ENCODE measurements at regions not wholly inside any gene's neighbourhood (a gene's known extent, or its start where the extent isn't known, plus 50 kb on each side); places are given as distances from the start of the nearest gene placed in this dataset.

GRCh38 chrX:22628275-22628674, 355.6 kb downstream of the CBLL2 start:
- no TSS peak for BruUV-seq (replicated peaks)
- ATAC-seq (no peak), FAIRE-seq (no peak), DNase-seq (ENCODE audit: low read depth, low spot score) (no peak)
- Histone ChIP-seq H3K4me1 (ENCODE audit: control insufficient read depth, insufficient read depth, low read length) (no peaks in the 10 kb centered on the region), H3K36me3 (ENCODE audit: control insufficient read depth in 2 of 2, insufficient read depth in 2 of 2, low read length in 1 of 2) (no peaks in the 10 kb centered on the region), H3K4me3 (no peak overlapping the region), H2AFZ (ENCODE audit: control insufficient read depth, low read depth, low read length) (no peak overlapping the region), H3K79me2 (ENCODE audit: control insufficient read depth, insufficient read depth, low read length) (no peaks in the 10 kb centered on the region), H3K9ac (ENCODE audit: control insufficient read depth, insufficient read depth, low read length) (no peak overlapping the region), H3K4me2 (ENCODE audit: control insufficient read depth, insufficient read depth) (no peak overlapping the region), H3K27ac (ENCODE audit: control insufficient read depth, insufficient read depth) (no peak overlapping the region), H3K27me3 (replicated peaks in 1 of 2; ENCODE audit: control insufficient read depth in 2 of 2, insufficient read depth in 2 of 2, low read length in 1 of 2) (no peaks in the 10 kb centered on the region), H4K20me1 (ENCODE audit: control insufficient read depth, insufficient read depth) (no peaks in the 10 kb centered on the region), H3K9me3 (replicated peaks; ENCODE audit: control insufficient read depth, insufficient read depth, low read length) (no peaks in the 10 kb centered on the region)
- intact Hi-C loops (cut with micrococcal nuclease; ENCODE audit: unreplicated experiment) (no loop called here), in situ Hi-C loops (cut with MboI) (no loop called here)
- CTCF ChIA-PET: no interaction called here
- 0% methylated on average over 2 of the region's 2 CpGs for WGBS (ENCODE audit: insufficient coverage, insufficient replicate concordance, low lambda C conversion rate, missing lambda C conversion rate)
- SMC1A ChIA-PET (ENCODE audit: uncharacterized antibody, unreplicated experiment): interaction anchor here (0.7 kb wide), 1 partner anchor 13 kb away, joined by 3 read pairs; no protein-coding TSS in a partner anchor
- POLR2A ChIA-PET: no interaction called here
- RAD21 ChIA-PET (ENCODE audit: unreplicated experiment): no interaction called here
- no peak for TF ChIP-seq POLR2AphosphoS5 (IDR thresholded peaks at IDR 0.05; ENCODE audit: low read length)
- no peak for TF ChIP-seq SMAD1 (IDR thresholded peaks at IDR 0.05; ENCODE audit: low read depth, partially characterized antibody)
- TF ChIP-seq ZZZ3 (IDR thresholded peaks at IDR 0.05; ENCODE audit: control insufficient read depth, insufficient read length, low read depth): no peak
- TF ChIP-seq DPF2 (IDR thresholded peaks at IDR 0.05): no peak
- TF ChIP-seq IRF4 (IDR thresholded peaks at IDR 0.05; ENCODE audit: low read depth, low read length): no peak
- no peak for TF ChIP-seq MAX (IDR thresholded peaks at IDR 0.05; ENCODE audit: low read depth, low read length)
- TF ChIP-seq PAX8 (IDR thresholded peaks at IDR 0.05): no peak
- TF ChIP-seq YBX1 (IDR thresholded peaks at IDR 0.05): no peak
- TF ChIP-seq POU2F2 (IDR thresholded peaks at IDR 0.05; ENCODE audit: borderline replicate concordance, low read depth, low read length): no peak
- TF ChIP-seq SIX5 (IDR thresholded peaks at IDR 0.05; ENCODE audit: low read depth, low read length, severe bottlenecking): no peak
- no peak for TF ChIP-seq CHD1 (IDR thresholded peaks at IDR 0.05; ENCODE audit: low read depth, low read length)
- no peak for TF ChIP-seq ZNF592 (IDR thresholded peaks at IDR 0.05)
- no peak for TF ChIP-seq BACH1 (IDR thresholded peaks at IDR 0.05; ENCODE audit: borderline replicate concordance)
- TF ChIP-seq HSF1 (IDR thresholded peaks at IDR 0.05; ENCODE audit: low read depth, low read length): no peak
